GM19023 (cell line): ENCODE measurements at regions not wholly inside any gene's neighbourhood (a gene's known extent, or its start where the extent isn't known, plus 50 kb on each side); places are given as distances from the start of the nearest gene placed in this dataset.

Experiments
- ATAC-seq: cut with Tn5 transposase; IDR thresholded peaks from one replicate; pipeline ENCODE4 v1.9.1; 2021; ENCODE audit warnings: mild to moderate bottlenecking, moderate library complexity; ENCODE audit not compliant: unreplicated experiment

DNA sequence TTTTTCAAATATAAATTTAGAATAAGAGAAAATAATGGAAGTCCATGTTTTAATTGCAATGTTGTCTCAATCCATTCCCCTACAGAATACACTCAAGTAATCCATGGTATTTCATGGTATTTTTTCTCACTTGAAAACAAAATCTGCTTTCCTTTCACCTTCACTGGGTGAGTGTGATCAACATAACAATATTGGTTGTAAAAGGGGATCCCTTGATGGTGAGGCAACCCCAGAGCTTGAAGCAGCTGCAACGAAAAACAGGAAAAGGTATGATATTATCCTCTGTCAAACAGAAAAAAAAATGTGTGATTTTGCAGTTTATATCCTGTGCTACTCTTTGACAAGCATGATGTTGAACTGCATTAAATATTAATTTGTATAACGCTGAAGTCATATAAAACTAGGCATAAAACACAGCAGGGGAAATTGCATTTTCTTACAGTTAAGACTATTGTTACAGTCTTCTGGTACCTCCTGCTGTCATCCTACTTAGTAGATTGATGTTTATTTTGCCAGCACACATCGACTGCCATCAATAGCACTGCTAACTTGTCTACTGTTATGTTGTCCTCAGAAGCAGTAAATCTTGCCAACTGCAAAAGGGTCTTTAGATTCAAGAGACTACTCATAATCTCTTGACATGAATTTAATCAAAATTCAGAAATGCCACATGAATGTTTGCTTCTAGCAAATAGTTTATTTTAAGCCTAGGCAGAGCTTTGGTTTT is 373.1 kb upstream of the MIR17HG start:
- ATAC-seq, result no peak

DNA sequence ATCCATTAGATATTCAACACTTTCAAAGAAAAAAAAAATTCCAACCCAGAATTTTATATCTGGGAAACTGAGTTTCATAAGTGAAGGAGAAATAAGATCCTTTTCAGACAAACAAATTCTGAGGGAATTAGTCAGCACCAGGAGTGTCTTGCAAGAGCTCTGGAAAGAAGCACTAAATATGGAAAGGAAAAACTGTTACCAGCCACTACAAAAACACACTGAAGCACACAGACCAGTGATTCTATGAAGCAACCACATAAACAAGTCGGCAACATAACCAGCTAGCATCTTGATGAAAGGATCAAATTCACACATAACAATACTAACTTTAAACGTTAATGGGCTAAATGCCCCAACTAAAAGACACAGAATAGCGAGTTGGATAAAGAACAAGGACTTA is 368.4 kb upstream of the MIR17HG start:
- no peak for ATAC-seq

- ATAC-seq, result no peak
These were observed 362.7 kb upstream of the MIR17HG start for GRCh38 chr13:90984756-90985155.

GRCh38 chr13:90995001-90995400 is 352.5 kb upstream of the MIR17HG start:
- ATAC-seq, result no peak

- no peak for ATAC-seq
These were observed 351.9 kb upstream of the MIR17HG start for GRCh38 chr13:90995614-90996013.

GRCh38 chr13:90997951-90998350 is 349.5 kb upstream of the MIR17HG start:
- no peak for ATAC-seq

- ATAC-seq, result no peak
These were observed 348.1 kb upstream of the MIR17HG start for GRCh38 chr13:90999401-90999800.

- no peak for ATAC-seq
These were observed 346.1 kb upstream of the MIR17HG start for GRCh38 chr13:91001371-91001770.

GRCh38 chr13:91014696-91015095 is 332.8 kb upstream of the MIR17HG start:
- no peak for ATAC-seq

DNA sequence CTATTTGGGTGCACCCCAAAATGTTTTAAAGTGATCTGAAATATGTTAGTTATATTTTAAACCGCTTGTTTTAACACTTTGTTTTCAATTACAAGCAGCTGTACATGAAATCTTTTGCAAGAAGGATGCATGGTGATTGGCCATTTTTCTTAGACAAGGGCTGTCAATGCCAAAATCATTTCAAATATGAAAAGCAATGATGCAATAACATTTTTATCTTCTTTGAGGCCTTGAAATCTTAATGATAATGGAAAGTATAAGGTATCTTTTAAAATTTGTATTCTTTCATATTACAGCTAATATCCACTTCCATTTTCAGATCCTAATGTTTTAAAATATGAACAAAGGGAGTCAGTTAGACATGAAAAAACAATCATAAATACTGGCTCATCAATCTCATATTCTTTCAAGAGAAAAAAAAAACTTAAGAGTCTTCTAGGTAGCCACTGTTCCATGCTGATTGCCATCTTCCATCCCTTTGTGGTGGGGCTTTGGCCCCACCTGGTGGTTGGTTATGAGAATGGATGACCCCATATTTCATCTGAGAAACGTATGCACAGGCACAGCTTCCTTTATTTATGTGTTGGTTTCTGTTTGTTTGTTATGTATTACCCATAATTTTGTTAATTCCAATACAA is 330.3 kb upstream of the MIR17HG start:
- peak; percentile 97 for ATAC-seq

DNA sequence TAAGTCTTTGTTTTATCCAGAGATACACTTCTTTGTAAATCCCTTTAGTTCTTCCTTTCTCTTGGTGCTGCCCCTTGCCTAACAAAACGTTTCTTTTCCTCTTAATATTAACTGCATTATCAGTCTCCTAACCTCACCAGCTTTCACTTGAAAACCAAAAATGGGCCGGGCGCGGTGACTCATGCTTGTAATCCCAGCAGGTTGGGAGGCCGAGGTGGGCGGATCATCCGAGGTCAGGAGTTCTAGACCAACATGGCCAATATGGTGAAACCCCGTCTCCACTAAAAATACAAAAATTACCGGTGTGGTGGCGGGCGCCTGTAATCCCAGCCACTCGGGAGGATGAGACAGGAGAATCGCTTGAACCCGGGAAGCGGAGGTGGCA is 329.8 kb upstream of the MIR17HG start:
- peak; percentile 13 for ATAC-seq

GRCh38 chr13:91020461-91021034 is 326.9 kb upstream of the MIR17HG start:
- ATAC-seq, result no peak

- no peak for ATAC-seq
These were observed 323.2 kb upstream of the MIR17HG start for GRCh38 chr13:91024157-91024792.

- ATAC-seq, result no peak
These were observed 322.0 kb upstream of the MIR17HG start for GRCh38 chr13:91025442-91025841.

DNA sequence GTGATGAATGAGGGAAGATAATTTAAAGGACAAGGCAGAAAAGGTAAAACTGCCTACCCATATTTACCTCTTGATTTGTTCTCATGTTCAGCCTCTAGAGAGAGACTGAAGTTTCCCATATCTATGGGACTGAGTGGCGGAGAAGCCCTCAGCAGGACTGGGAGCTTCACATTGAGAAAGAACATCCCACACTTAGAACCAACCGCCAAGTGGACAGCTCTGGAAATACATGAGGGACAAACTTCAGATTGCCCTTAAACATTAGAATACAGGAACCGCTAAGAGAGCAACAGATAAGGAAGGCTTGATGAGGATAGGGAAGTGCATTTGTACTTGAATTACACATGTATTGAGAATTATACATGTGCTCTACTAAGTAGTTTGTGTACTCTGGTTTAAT is 316.0 kb upstream of the MIR17HG start:
- ATAC-seq, result no peak

- ATAC-seq, result no peak
These were observed 315.4 kb upstream of the MIR17HG start for GRCh38 chr13:91032104-91032503.

GRCh38 chr13:91036886-91037285 is 310.6 kb upstream of the MIR17HG start:
- no peak for ATAC-seq

GRCh38 chr13:91042870-91043269 is 304.6 kb upstream of the MIR17HG start:
- no peak for ATAC-seq

DNA sequence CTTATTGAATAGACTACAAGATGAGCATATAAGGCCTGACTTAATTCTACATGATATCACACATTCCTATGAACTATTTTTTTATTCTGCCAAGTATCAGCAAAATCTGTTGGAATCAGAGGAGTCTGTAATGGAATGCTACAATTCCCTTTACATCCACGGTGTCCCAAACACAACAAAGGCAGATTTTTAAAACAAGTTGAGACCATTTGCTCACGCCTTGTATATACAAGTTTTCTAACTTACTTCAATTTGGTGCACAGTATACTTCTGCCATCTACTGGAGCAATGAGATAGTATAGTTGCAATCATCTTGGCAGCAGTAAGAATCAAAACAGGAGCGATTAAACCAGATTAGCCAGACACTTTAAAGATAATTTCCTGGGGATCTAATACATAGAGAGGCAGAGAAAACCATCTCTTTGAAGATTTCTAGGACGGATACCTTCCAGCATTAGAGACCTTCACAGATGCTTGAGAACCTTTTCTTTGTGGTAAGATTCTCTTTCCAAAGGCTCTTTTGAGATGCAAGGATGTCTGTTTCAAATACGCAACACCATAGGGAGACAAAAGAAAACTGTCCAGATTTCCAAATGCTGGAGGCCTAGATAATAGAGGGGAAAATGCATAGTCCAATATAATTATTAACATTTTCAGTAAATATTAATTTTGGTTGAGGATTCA is 302.0 kb upstream of the MIR17HG start:
- no peak for ATAC-seq

GRCh38 chr13:91046715-91047327 is 300.7 kb upstream of the MIR17HG start:
- no peak for ATAC-seq

GRCh38 chr13:91050970-91051369 is 296.5 kb upstream of the MIR17HG start:
- ATAC-seq, result no peak
